ENCODE measurements at regions not wholly inside any gene's neighbourhood (a gene's known extent, or its start where the extent isn't known, plus 50 kb on each side); places are given as distances from the start of the nearest gene placed in this dataset. TPM values are rescaled to one million over a fixed set of nuclear protein-coding genes. Genes with fewer than 3 reads are reported as not detected.
"Not testable (repeated sequence)": the region's sequence is repeated elsewhere in the genome, so short reads cannot be mapped to it uniquely, and the experiment has no call there.

DNA sequence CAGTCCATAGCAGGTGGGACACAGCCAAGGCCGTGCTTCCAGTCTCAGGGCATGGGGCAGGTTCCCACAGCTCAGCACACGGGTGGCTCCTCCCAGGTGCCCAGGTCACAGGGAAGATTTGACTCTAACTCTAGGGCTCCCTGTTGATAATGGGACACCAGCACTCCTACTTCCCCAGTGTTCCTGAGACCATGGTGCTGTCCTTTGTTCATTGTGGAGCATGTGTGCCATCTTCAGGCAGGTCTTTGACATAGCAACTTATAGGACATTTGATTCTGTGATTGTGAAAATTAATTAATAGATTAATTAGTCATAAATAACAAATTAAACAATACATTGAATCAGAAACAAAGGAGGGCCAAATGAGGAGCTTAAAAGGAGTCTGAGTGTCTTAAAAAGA, 635.0 kb downstream of the RPIA start:
- H3K27ac Mint-ChIP-seq; intact Hi-C loops (cut with micrococcal nuclease); H3K4me1 Mint-ChIP-seq; H3K36me3 ChIP-seq (replicated peaks in 1 of 2; ENCODE audit: control insufficient read depth in 1 of 2, insufficient read depth in 2 of 2, low read length in 2 of 2); H3K4me3 Mint-ChIP-seq; H3K9me3 Mint-ChIP-seq; H3K36me3 Mint-ChIP-seq; H4K20me1 ChIP-seq (ENCODE audit: insufficient read depth, low read length); H3K4me1 ChIP-seq (ENCODE audit: control insufficient read depth in 1 of 2, insufficient read depth in 2 of 2, low read length in 2 of 2); H3K4me2 ChIP-seq (replicated peaks; ENCODE audit: extremely low read depth, low read length, poor library complexity, severe bottlenecking); H3K27me3 Mint-ChIP-seq (ENCODE audit: low read depth in 3 of 3); H3K4me3 ChIP-seq (replicated peaks in 1 of 3; ENCODE audit: low read depth in 2 of 3, low read length in 3 of 3); H2AFZ ChIP-seq (ENCODE audit: insufficient read depth, low read depth, low read length, poor library complexity, severe bottlenecking); H3K27ac ChIP-seq (ENCODE audit: low read depth in 1 of 2, low read length in 2 of 2); H3K9me3 ChIP-seq (replicated peaks in 1 of 2; ENCODE audit: control insufficient read depth in 1 of 2, insufficient read depth in 1 of 2, low read length in 2 of 2); H3K27me3 ChIP-seq (ENCODE audit: control insufficient read depth in 2 of 2, insufficient read depth in 2 of 2, low read length in 2 of 2); H3K79me2 ChIP-seq (ENCODE audit: insufficient read depth, low read length); H3K9ac ChIP-seq (ENCODE audit: insufficient read depth, low read length, poor library complexity, severe bottlenecking): not testable (repeated sequence)
- TF ChIP-seq, protein P1, sequence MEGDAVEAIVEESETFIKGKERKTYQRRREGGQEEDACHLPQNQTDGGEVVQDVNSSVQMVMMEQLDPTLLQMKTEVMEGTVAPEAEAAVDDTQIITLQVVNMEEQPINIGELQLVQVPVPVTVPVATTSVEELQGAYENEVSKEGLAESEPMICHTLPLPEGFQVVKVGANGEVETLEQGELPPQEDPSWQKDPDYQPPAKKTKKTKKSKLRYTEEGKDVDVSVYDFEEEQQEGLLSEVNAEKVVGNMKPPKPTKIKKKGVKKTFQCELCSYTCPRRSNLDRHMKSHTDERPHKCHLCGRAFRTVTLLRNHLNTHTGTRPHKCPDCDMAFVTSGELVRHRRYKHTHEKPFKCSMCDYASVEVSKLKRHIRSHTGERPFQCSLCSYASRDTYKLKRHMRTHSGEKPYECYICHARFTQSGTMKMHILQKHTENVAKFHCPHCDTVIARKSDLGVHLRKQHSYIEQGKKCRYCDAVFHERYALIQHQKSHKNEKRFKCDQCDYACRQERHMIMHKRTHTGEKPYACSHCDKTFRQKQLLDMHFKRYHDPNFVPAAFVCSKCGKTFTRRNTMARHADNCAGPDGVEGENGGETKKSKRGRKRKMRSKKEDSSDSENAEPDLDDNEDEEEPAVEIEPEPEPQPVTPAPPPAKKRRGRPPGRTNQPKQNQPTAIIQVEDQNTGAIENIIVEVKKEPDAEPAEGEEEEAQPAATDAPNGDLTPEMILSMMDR (IDR thresholded peaks at IDR 0.05) = peak; percentile 13
- peak in 2 of 3 donors; percentile 0 to 2 for DNase-seq
- no CpG with 5 or more reads among the region's 2 CpGs for WGBS (ENCODE audit: insufficient coverage)

- H3K4me2 ChIP-seq (replicated peaks; ENCODE audit: extremely low read depth, low read length, poor library complexity, severe bottlenecking); H3K36me3 ChIP-seq (replicated peaks in 1 of 2; ENCODE audit: control insufficient read depth in 1 of 2, insufficient read depth in 2 of 2, low read length in 2 of 2); H3K27me3 Mint-ChIP-seq (ENCODE audit: low read depth in 3 of 3); H3K27ac ChIP-seq (ENCODE audit: low read depth in 1 of 2, low read length in 2 of 2); DNase-seq; intact Hi-C loops (cut with micrococcal nuclease); H3K4me1 Mint-ChIP-seq; H3K79me2 ChIP-seq (ENCODE audit: insufficient read depth, low read length); H3K4me3 ChIP-seq (replicated peaks in 1 of 3; ENCODE audit: low read depth in 2 of 3, low read length in 3 of 3); H3K9me3 Mint-ChIP-seq; H3K27ac Mint-ChIP-seq; H3K27me3 ChIP-seq (ENCODE audit: control insufficient read depth in 2 of 2, insufficient read depth in 2 of 2, low read length in 2 of 2); H4K20me1 ChIP-seq (ENCODE audit: insufficient read depth, low read length); H3K9ac ChIP-seq (ENCODE audit: insufficient read depth, low read length, poor library complexity, severe bottlenecking); H3K4me3 Mint-ChIP-seq; H2AFZ ChIP-seq (ENCODE audit: insufficient read depth, low read depth, low read length, poor library complexity, severe bottlenecking); H3K36me3 Mint-ChIP-seq; H3K9me3 ChIP-seq (replicated peaks in 1 of 2; ENCODE audit: control insufficient read depth in 1 of 2, insufficient read depth in 1 of 2, low read length in 2 of 2); H3K4me1 ChIP-seq (ENCODE audit: control insufficient read depth in 1 of 2, insufficient read depth in 2 of 2, low read length in 2 of 2): not testable (repeated sequence)
- no CpG with 5 or more reads among the region's 1 CpG for WGBS (ENCODE audit: insufficient coverage)
Observed at GRCh38 chr2:89328790-89329189, 637.3 kb downstream of the RPIA start.

Small RNA genes lying in the stretch of these regions (small RNA-seq; reads per million reads assigned to genes)
- not detected for gene IGKJ1 (ENCODE audit: insufficient read length, low read depth)
- not detected for gene IGKJ3 (ENCODE audit: insufficient read length, low read depth)
- gene IGKJ4 (ENCODE audit: insufficient read length, low read depth) = not detected
- not detected for gene IGKJ5 (ENCODE audit: insufficient read length, low read depth)
- gene IGKV1-35 (ENCODE audit: insufficient read length, low read depth) = not detected
- not detected for gene IGKV2-19 (ENCODE audit: insufficient read length, low read depth)
- gene IGKV2-36 (ENCODE audit: insufficient read length, low read depth) = not detected
- gene IGKV2-38 (ENCODE audit: insufficient read length, low read depth) = not detected
- gene IGKV3-25 (ENCODE audit: insufficient read length, low read depth) = not detected
- gene IGKV7-3 (ENCODE audit: insufficient read length, low read depth) = not detected
- not detected for gene MIR4436A (ENCODE audit: insufficient read length, low read depth)

All from CD14-positive monocyte (primary cell).